Activated CD4-positive, alpha-beta T cell treated with anti-CD3 and anti-CD28 coated beads, Interleukin-2, amount 50 U/mL, for 4 hours (primary cell): ENCODE measurements at regions not wholly inside any gene's neighbourhood (a gene's known extent, or its start where the extent isn't known, plus 50 kb on each side); places are given as distances from the start of the nearest gene placed in this dataset.

Experiments
- DNase-seq, 2 experiments: peaks; one replicate each; pipeline ENCODE4 v3.0.0-alpha.2; 2020

DNA sequence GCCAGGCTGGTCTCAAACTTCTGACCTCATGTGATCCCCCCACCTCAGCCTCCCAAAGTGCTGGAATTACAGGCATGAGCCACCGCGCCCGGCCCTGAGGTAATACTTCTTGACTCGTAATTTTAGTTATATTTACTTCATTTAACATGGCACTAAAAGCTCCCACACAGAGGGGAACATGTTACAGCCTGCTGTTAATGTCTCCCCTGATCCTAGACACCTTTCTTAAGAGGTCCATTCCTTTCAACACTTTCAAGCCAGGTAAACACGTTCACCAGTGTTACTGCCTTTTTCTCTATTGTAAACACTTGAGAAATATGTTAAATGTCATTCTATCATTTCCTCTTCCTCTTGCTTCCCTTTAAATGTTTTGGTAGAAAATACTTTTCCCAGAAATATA lies 161.4 kb downstream of the METTL4 start:
- DNase-seq, result no peak

DNA sequence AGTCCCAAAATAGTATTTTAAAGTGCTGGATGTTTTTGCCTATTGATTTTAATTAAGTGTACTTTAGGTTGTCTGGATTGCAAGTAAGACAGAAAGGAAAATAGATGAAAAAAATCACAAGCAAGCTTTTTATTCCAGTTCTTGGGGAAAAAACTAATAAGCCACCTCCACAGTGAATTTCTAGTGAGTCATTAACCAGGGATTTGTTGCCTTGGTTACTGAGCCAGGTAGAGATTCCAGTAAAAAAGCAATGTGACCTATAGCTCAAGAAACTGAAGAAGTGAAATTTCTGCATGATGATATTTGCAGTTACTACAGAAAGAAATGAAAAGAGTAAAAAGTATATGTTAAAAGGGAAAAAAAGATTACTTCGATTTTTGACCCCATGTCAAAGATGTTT lies 160.6 kb downstream of the METTL4 start:
- no peak for DNase-seq

DNA sequence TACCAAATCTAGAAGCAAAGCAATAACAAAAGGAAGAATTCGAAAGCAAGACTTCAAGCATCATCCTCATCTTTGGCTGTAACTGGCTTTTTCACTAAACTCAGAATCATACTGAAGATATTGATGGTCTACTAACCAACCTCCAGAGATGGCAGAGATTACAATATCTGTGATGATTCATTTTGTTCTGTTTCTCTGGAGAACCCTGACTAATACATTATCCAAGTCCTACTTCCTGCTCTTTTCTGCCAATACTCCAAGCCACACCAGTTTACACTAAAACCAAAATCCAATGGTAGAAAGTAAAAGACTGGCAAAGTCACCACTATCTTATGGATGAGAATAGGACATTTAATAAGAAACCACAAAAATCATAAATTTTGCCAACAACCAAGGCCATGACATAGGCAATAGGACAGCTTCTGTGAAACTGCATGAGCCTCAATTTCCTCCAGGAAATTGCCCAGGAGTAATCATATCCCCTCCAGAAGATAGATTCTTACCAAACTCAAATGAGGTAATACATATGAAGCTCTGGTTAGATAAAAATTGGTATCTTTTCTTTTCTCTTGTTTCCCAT lies 159.8 kb downstream of the METTL4 start:
- no peak for DNase-seq

DNA sequence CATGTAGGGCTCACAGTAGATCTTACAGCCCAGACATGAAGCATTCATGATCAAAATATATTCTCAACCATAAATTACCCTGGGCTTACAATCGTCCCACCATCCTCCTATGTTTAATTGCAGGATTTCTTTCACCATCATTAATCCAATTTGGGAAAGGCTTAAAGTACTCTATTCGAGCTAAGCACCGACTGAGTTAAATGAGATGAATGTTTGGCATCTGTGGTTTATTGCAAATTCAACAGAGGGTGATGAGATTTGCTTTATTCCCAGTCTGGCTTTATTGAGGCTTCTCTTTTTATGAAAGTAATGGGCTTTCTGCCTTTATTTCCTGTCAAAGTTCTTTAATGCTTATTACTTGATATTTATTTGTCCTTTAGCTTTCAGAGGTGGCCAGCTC lies 159.0 kb downstream of the METTL4 start:
- no peak for DNase-seq

DNA sequence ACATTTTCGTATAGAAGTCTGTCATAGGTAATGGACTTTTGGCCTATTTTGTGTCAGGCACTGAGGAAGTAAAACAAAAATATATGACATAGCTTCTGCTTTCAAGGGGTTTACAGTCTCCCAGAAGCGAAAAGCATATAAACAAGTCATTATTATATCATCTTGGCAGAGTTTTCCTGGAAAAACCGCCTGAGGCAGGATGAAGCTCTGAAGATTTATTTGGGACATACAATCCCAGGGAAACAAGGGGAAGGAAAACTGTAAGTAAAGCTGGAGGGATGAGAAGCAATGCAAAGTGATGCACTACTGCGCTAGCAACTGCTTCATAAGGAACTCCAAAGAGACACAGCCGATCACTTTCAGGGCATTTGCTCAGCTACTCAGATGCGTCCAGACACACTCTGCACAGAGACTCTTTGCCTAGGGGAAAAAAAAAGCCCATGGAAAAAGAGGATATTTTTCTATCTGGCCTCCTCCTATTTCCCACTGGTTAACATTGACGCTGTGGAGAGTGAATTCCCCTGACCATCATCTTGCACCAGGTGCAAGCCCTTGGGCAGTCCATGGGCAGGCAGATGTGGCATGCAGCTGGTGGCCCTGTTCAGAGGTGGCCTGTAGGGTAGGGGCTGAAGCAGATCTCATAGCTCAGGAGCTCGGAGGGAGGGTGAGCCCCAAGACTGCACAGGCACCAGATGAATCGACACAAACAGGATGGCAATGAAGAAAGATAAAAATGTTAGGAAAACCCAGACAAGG lies 158.1 kb downstream of the METTL4 start:
- no peak for DNase-seq

DNA sequence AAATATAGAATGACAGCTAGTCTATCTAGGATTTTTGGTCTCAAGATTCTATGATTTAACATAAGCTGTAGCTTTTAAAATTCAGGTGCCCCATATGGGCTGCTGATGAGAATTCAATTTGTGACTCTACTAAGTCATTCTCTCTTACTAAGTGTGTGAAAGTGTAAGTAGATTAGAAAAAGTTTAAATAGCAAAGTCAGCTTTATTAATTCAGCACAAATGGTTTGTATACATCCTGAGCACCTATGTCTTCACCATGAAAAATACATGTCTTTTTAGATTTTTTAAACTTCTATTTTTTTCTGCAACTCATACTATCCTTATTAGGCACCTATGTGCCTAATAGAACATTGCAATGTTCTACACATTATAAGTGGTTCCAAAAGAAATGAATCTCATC lies 157.1 kb downstream of the METTL4 start:
- no peak for DNase-seq

DNA sequence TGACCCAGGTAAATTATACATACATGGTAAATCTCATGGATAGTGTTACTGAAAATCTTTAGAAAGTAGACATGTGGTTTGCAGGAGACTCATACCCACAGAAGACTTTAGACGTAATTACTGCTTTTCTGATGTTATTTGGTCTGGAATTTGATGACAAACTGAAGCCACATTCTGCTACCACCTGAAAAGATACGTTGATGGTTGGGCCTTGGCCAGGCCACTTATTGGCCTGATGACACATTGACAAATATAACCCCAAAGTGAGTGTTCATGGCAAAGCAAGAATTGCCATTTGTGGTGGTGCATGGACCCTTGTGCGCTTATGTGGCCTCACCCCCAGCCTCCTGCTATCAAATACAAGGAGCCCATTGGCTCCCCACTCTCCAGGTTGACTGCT lies 155.6 kb downstream of the METTL4 start:
- no peak for DNase-seq

DNA sequence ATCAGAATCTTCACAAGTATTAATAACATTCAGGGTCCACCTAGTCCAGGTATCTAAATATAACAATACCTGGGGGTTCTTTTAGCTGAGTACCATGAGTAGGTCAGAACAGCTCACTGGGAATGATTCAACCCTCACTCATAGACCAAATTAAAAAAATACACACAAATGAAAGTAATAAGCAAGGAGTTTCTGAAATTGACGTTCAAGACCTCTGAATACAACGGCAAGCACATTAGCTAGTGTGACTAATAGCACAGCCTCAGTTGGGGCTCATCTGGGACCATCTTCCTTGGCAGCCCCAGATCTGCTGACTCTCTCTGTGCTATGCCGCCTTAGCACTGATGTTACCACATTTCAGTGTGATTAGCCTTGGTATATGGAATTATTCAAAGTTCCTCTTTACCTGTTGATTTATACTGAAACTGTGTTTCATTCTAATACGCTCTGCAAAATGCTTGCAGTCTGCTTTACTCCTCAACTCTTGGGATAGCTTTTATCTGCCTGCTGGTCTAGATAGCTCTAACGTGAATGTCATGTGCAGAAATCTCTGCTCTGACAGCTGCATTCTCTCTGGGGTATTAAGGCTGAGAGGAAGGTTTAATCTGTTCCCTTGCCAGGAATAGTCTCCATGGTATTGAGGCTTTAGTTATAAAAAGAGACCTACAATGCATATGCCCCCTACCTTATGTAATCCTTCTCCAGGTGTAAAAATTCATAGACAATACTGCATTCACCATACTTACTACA lies 153.3 kb downstream of the METTL4 start:
- no peak for DNase-seq

DNA sequence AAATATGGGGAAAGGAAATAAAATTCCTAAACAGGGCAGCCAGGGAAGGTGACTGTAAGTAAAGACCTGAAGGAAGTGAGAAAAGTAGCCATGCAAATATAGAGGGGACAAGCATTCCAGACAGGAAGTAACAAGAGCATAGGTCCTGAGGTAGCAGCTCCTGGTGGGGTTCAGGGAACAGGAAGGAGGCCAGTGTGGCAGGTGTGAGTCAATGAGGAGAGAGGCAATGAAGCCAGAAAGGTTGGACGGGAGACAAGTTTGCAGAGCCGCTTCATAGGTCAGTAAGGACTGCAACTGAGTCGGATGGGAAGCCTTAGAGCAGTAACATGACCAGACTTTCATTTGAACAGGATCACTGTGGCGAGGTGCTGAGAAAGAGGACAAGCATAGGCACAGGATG lies 150.9 kb downstream of the METTL4 start:
- no peak for DNase-seq

DNA sequence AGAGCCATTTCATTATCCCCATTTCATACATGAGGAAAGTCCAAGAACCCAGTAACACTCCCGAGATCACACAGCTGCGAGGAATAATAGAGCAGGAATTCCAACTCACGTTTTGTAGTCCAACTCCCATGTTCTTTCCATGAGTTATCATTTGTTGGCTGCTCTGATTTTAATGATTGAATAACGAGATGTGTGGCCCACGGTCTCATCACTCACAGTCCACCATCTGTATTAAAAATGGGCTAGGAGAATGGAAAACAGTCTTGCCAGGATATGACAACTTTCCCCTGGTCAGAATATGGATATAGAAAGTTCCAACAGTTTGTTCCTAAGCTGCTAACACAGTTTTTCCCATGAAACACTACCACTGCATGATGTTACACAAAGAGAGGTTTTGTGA lies 147.5 kb downstream of the METTL4 start:
- DNase-seq, result no peak

DNA sequence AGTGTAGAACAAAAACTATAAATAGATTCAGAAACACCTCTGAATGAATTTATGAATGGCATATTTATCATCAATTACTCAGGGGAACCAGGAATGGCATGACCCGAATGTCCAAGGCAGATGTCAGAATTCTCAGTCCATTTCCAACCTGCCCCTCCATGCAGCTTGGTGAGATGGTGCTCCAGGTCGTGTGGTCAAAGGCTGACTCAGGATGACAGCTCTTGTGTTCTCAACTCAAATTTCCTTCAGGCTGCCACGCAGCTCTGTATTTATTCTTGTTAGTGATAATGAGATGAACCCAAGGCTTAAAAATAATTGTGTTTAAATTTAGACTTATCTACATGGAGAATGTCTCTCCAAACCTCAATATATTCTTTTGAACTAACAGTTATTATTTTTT lies 146.9 kb downstream of the METTL4 start:
- no peak for DNase-seq

DNA sequence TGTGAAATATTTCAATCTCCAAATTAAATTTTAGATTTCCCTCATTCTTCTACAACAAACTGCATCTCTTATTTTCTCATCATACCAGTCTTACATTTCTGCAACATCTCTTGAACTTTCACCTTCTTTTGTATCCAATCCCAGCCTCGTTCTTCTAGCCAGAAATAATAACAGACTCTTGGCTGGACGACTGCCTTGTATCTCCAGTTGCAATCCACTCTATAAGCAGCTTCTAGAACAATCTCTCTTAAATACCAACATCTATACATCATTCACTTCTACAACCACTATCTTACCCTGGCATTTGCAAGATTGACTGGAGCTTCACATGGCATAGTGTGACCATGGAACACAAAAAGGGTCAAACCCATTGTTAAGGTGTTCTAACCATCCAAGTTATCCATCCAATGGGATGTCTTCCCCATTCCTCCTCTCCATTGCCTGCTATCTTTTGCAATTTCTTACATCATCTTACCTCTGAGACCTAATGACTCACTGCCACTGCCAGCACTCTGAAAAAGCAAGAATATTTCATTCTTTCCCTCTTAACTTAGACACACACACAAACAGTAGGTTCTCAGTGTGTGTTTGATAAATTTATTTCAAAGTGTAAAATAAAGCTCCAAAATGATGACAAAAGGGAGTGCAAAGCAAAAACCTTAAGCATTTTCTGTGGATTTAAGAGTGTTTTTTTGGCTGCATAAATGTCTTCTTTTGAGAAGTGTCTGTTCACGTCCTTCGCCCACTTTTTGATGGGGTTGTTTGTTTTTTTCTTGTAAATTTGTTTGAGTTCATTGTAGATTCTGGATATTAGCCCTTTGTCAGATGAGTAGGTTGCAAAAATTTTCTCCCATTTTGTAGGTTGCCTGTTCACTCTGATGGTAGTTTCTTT lies 145.6 kb downstream of the METTL4 start:
- DNase-seq, result no peak

DNA sequence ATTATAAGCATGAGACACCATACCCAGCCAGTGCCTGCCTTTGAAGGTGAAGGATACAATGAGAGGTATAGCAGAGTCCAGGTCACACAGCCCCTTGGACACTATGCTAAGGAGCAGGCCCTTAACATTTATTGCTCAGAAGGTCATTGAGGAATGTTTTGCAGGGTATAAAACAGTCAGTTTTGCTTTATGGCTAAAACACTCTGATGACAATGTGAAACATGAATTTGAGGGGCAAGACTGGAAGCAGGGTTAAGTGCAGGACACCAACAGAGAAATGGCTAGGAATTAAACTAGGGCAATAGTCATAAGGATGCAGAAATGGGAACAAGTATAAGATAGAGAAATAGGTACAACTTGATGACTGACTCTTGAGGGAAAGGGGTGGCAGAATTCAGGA lies 141.1 kb downstream of the METTL4 start:
- DNase-seq, result no peak

DNA sequence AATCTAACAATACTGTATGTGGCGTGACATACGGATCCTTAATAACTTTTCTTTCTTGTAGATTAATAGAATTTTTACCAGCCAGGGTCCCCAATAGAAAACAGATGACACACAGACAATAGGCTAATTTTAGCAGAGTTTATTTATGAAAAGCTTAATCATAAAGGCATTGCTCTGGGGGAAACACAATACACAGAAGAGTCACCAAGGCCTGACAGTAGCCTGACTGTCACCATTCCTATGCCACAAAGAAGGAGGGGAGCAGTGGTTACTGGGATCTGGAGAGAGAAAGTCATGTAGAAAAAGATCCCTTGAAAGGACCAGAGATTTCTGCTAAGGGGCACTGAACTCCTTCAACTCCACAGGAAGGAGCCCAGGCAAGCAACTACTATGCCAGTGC lies 139.5 kb downstream of the METTL4 start:
- DNase-seq, result no peak

DNA sequence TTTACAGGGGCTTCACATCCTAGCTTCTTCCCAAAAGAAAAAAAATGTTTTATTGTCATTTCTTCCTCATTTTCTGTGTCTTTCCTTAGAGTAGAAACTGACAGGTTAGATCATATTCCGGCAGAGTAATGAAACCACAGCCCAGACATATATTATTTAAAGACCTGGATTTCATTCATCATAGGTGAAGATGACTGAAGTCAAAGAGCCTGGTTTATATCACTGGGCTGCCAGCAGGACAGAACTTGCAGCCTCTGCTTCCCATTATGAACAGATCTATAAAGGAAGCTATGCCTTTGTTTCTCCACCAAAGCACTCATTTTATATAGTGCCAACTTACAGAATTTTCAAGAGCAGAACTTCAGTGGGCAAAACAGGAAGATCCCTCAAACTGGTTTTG lies 137.9 kb downstream of the METTL4 start:
- no peak for DNase-seq

DNA sequence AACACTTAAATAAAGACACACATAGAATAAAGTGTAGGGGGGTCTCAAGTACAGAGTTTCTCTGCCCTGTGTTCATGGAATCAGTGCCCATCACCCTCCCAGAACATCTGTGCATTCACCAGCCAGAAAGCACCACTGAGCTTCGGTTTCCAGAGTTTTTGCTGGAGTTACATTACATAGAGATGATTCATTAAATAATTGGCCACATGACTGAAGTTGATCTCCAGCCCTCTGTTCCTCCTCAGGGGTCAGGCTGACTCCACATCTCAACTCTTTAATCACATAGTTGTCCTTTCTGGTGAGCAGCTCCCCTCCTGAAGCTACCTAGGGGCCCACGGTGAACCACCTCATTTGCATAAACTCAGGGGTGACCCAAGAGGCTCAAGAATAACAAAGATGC lies 129.8 kb downstream of the METTL4 start:
- no peak for DNase-seq

DNA sequence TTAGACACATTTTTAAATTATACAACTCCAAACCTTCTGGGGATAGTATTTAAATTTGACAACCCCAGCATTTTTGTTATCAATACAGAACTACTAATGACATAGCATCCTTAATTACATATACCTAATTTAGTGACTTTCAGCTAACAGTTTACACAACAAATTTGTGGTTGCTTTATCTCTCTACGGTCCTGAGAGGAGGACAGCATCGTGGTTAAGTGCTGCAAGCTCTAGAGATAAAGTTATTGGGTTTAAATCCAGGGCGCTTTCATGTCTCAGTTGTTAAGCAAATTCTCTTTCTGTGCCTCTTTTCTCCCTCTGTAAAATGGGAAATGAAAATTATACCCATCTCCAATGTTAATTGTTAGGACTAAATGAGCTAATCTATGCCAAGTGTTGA lies 129.3 kb downstream of the METTL4 start:
- no peak for DNase-seq

DNA sequence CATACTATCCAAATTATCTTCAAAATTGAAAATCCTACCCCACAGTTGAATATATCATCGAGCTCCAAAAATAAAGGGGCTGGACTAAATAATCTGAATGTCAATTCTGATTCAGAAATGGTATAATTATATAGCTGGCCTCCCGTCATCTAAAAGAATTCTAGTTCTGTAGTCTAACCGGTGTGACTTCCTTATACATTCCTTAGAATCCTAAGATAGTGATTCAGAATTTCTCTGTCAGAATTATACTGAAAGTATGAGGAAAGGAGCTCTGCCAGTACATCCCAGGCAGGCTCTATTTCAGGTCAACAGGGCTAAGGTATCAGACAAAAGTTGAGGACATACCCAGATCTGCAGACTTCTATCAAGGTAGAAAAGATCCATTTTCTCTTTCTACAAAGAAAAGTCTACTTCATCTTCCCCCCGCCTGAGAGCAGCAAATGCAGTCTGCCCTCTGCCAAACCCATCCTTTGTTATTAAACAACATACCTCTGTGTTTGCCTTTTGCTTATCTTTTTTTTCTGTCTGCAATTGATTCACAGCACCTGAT lies 128.5 kb downstream of the METTL4 start:
- DNase-seq, result no peak

DNA sequence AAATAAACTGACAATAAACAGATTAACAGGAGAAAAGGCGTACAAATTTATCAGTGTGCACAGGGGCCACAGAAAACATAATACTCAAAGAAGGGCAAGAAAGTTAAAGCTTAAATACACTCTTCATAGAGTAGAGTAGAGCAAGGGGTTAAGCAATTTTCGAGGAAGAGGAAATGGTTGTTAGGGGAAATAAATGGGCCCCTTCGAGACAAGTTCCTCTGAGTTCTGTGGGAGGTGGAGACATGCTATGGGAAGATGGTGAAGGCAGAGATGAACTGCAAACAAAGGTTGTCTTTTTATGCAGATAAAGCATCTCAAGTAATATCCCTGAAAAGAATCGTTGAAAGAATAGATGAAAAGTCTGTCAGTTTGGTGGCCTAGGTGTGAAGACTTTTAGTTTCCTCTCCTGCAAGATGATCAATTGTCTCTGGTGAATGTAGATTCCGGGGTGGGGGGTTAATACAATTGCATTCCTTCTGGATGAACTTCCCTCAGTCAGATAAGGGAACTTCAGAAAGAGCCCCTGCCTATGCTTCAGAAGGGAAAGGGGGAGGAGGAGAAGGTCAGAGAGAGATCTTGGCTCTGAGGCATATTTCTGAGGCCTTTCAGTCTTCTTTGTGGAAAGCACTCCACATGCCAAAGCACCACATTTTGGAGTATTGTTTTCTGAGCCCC lies 127.0 kb downstream of the METTL4 start:
- no peak for DNase-seq

DNA sequence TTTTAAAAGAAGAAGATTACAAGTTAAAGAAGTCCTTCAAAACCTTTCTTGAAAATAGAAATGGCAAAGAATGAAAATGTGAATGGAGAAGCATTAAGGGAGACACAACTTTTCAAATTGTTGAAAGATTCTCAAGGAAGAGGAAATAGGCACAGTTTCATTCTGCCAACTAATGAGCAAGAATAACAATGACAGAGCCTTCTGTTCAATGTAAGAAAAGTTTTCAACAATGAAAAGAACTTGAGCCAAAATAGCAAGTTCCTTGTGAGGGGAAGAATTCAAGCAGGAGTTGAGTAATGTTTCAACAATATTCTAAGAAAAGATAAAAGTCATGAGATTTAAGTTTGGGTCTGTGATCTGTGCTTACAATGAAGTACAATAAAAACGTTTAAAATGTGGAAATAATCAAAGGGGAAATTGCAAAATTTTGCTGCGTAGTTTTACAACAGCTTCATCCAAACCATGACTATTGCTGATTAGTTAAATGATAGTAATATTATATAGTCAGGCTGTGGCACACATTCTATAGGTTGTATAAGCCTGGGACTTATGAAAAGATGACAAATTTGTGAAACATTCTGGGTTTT lies 122.6 kb downstream of the METTL4 start:
- DNase-seq, result no peak

DNA sequence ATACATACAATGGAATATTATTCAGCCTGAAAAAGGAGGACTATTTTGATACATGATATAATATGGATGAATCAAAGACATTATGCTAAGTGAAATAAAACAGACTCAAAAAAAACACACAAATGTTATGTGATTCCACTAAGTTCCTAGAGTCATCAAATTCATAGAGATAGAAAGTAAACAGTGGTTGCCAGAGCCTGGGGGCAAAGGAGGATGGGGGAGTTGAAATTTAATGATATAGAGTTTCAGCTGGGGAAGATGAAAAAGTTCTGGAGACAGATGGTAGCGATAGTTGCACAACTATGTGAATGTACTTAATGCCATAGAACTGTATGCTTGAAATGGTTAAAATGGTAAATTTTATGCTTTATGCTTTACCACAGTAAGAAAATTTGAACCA lies 119.7 kb downstream of the METTL4 start:
- no peak for DNase-seq

DNA sequence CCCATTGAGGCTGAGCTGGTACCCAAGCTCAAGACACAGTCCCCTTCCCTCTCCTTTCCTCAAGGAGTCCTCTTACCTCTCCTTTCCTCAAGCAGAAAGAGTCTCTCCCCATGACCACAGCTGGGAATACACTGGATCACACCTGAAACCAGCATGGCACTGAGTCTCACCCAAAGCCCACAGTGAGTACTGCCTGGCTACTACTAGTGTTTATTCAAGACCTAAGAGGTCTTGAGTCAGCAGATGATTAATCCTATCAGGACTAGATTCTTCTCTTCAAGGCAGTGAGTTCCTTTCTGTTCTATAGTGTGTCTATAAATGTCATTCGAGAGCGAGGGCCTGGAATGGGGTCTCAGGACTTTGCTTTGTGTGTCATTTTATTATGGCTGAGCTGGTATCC lies 111.4 kb downstream of the METTL4 start:
- DNase-seq, result no peak
